ENCODE measurements at regions not wholly inside any gene's neighbourhood (a gene's known extent, or its start where the extent isn't known, plus 50 kb on each side); places are given as distances from the start of the nearest gene placed in this dataset.

GRCh38 chr4:128475597-128475996 lies 188.0 kb upstream of the PGRMC2 start:
- DNase-seq = no peak

DNA sequence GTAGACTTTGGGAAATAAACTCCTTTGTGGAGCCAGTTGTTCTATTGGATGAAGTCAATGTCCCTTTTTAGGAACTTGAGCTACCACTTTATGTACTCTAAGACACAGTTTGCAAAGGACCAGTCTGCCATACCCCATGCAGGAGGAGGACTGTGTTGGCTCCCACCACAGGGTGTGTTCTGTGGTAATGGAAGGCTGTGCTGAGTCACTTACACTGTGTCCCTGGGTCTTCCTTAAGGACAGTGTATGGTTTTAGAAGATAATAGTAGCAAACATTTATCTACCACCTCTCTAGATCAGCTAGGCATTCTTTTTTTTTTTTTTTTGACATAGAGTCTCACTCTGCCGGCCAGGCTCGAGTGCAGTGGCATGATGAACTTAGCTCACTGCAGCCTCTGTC lies 184.0 kb upstream of the PGRMC2 start:
- no peak for DNase-seq

DNA sequence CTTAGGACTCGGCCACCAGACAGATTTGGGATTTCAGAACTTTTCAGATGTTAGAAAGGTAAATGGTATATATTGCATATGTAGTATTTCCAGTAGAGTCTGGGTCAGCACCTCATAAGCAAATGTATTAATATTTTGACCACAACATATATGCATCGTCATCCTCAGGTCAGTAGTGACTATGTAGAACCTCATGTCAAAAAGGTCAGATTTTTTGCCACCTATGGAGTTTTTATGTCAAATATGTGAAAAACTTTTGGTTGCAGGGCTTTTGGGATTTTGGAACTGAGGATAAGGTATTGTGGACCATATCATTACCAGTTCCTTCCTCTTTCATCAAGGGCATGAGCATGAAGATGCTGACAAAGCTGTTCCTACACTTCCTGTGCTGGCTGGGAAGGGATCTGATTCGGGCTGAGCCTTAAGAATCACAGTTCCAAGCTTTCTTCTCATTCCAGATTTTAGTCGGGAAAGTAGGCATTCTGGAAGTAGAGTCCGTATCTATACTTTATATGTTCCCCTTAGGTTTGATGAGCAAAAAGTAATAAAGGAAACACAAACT lies 183.0 kb upstream of the PGRMC2 start:
- DNase-seq = no peak

- DNase-seq = peak; percentile 29
Observed at GRCh38 chr4:128468123-128468989, 180.7 kb upstream of the PGRMC2 start.

DNA sequence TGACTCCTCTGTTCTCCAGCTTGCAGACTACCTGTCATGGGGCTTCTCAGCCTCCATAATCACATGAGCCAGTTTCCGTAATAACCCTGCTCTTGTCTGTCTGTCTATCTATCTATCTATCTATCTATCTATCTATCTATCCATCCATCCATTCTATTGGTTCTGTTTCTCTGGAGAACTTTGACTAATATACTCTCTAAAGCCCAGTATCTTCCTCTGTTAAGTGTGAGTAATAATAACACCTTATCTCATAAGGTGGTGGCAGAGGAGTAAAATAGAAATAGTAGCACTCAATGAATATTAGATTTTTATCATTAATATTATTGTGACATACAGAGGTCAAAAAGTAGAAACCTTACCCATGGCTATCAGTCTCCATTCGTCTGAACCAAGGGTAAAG lies 177.9 kb upstream of the PGRMC2 start:
- no peak for DNase-seq

DNA sequence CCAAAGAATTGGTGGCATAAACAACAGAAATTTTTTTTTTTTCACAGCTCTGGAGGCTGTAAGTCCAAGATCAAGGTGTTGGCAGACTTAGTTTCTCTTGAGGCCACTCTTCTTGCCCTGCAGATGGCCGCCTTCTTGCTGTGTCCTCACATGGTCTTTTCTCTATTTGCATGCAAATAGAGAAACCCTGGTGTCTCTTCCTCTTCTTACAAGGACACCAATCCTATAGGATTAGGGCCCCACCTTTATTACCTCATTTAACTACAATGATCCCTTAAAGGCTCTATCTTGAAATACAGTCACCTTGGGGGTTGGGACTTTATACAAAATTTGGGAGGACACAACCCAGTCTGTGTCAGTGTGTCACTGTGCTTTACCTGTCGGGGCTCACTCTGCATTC lies 175.4 kb upstream of the PGRMC2 start:
- DNase-seq = no peak

DNA sequence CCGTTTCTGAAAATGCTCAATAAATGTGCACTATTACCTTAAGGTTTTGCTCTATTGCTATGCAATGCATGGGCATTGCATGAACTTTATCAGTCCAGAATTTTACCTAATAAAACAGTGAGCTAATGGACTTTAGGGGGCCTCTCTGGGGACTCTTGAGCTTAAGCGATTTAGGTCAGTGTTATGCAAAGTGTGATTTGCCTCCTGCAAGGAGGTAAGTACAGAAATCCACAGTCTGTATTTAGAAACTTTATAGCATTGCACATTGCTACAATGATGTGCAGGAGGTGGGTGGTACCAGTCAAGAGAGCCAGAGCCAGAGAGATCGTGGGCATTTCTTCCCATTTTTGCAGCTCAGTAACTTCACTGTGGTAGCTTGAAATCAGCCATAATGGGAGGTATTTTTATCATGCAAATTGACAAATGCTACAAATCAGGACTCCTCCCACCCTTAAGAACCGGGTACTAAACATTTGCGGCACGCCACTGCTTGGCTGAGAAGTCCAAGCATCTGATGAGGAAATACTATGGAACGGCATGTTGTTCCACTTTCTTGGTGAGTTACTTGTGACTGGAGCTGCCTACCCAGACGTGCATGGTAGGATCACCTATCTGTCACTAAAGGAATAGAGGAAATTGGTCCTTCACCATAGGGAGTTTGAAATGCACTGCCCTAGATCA lies 174.6 kb upstream of the PGRMC2 start:
- DNase-seq = no peak

DNA sequence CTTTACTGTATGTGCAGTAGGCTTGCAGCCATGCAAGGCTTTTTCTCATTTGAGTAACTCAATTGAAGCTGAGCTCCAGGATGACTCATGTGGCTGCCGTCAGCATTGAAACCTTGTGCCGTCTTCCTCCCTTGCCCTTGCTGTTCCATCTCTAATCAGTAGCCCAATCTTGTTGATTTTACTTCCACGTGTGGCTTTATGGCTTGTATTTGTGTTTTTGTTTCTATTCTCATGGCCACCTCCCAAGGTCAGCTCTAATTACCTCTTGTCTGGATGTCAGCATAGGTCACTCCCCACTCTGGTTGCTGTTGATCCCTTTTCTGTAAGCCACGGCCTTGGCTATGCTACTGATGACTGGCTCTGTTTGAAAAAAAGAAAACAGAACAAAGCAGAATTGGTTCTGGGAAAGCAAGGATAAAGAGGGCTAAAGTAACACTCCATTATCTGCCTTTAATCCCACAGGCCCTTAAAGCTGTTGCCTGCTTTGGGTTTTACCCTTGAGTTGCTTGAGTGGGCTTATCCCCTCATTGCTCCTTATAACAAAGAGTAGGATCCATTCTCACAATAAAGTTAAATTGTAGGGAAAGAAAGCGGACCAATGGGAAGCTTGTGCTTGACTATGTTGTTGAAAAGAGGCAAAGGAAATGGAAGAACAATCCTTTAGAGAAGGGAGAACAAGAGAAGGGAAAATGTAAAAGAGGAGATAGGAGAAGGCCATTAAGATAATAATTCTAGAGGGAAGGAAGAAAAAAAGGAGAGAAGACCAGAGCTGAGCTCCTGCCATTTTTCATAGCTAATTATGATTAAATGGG lies 173.9 kb upstream of the PGRMC2 start:
- no peak for DNase-seq

- no peak for DNase-seq
Observed at GRCh38 chr4:128459547-128459946, 171.9 kb upstream of the PGRMC2 start.

DNA sequence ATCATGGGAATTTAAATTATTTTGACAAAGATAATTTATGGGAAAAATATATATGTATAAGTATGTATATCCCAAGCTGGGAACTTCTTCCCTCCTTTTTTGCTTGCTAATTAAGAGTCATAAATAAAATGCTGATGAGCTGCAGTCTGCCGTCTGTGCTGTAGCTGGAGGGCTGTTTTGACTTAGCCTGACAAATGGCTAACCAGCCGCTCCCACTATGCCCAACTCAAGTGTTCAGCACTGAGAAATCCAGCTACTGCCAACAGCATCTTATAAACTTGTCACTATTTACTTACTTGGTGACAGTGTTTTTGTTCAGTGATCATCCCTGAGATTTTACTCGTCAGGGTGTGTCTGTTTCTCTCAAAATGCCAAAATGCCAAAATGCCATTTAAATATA lies 171.2 kb upstream of the PGRMC2 start:
- DNase-seq = no peak

GRCh38 chr4:128457726-128458125 lies 170.1 kb upstream of the PGRMC2 start:
- DNase-seq = no peak

DNA sequence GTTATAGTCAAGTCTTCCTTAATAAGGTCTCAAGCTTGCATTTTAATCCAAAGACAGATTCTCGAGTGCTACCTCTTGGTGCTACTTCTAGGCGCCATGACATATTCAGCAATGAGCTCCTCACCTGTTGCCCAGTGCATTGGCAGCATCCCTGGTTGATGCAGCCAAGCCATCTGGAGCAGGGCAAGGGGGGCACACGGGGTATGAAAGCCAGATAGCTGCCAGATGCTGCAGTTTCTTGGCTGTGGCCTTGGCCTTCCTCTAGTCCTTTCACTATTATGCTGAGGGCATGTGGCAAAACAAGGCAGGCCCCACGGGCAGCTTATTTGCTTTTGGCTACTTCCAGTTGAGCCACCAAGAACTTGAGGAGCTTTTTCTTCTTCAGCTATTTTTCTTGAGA lies 168.6 kb upstream of the PGRMC2 start:
- no peak for DNase-seq

- no peak for DNase-seq
Observed at GRCh38 chr4:128455480-128455879, 167.9 kb upstream of the PGRMC2 start.

DNA sequence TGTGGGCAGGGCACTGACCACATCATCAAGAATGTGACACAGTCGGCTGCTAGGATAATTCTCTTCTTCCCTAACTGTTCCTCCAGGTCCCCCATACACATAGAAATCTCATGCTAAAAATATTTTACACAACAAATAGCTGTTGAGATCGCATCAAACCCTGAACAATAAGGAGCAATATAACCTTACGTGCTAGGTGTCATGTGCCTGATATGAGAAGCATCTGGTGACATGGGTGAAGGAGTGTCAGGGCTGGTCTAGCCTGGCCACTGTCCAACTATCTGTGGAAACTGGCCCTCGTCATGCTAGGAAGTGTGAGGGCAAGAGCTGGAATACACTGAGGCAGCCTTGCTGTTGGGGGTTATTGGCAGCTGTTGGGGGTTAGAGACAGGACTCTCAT lies 167.3 kb upstream of the PGRMC2 start:
- DNase-seq = peak; percentile 64

GRCh38 chr4:128454281-128454871 lies 166.8 kb upstream of the PGRMC2 start:
- DNase-seq = peak; percentile 76

DNA sequence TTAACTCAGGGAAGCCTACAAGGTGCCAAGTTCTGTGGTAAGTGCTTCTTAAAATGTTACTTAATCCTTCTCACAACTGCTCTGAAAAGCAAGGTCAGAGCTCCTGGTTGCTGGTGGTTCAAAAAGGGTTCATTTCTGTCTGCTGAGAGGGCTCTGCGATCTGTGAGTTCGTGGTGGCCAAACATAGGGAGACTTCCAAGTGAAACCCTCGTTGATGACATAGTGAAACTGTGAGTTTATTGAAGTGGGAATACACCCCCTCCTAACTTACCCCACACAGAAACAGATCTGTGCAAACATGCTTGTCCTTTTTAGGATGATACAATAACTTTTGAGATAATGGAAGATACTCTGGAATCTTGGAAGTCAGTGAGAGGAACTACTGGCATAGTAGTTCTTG lies 164.8 kb upstream of the PGRMC2 start:
- no peak for DNase-seq

DNA sequence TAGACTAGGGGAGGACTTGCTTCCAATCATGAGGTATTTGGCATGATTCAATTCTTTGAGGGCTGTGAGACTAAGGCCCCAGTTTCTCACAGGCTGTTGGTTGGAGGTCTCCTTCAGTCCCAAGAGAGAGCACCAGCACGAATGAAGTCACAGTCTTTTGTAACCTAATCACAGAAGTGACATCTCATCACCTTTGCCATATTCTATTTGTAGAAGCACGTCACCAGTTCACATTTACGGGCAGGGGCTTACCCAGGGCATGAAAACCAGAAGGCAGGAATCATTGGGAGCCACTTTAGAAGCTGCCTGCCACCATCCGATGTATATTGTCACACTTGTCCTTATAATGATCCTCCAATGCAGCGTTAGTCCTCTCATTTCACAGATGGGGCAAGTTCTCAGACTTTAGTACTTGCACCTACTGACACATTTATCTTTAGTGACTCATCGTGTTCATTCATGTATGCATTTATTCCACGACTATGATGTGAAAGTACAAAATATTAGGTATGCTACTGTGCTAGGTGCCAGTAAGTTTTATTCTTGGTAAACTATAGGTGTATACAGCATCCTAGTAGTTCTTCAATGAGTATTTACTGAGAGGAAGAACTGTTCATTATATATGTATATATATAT lies 163.8 kb upstream of the PGRMC2 start:
- DNase-seq = no peak

GRCh38 chr4:128450326-128451120 lies 162.9 kb upstream of the PGRMC2 start:
- no peak for DNase-seq

GRCh38 chr4:128449251-128449650 lies 161.6 kb upstream of the PGRMC2 start:
- no peak for DNase-seq

GRCh38 chr4:128444544-128445302 lies 157.1 kb upstream of the PGRMC2 start:
- DNase-seq = no peak

GRCh38 chr4:128440923-128441322 lies 153.3 kb upstream of the PGRMC2 start:
- no peak for DNase-seq

Data from DMS79 treated with DMSO at 0.1 percent for 48 hours (cell line).